ENCODE measurements at regions not wholly inside any gene's neighbourhood (a gene's known extent, or its start where the extent isn't known, plus 50 kb on each side); places are given as distances from the start of the nearest gene placed in this dataset.

DNA sequence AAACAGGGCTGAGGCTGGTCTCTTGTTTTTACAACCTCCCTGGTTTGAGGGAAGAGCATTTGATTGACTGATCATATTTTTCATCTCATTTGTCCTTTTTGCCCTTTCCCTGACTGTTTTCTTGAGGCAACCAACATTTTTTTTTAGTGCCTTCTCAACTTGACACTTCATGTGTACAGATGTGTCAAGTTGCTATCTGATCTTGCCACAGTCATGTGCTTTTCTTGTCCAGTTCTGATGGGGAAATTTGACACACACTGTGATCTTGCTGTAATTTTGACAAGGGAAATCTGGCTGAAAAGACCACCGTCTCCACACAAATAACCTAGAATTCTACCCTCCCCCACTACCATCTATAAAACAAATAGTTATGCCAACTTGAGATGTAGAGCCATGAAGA is 329.6 kb downstream of the KCTD12 start:
- H3K9me3 Mint-ChIP-seq (ENCODE audit: low read depth): no peaks in the 10 kb centered on the region
- H3K27me3 Mint-ChIP-seq: peaks cover 4% of the 10 kb centered on the region
- no peak overlapping the region for H3K4me3 Mint-ChIP-seq (ENCODE audit: low read depth)
- peaks cover 2% of the 10 kb centered on the region for H3K4me1 Mint-ChIP-seq (ENCODE audit: low read depth)
- no peak overlapping the region for H3K27ac Mint-ChIP-seq
- no peaks in the 10 kb centered on the region for H3K36me3 Mint-ChIP-seq (ENCODE audit: insufficient read depth)
- no peak for DNase-seq (ENCODE audit: low spot score, unreplicated experiment)
- TF ChIP-seq, protein P1, sequence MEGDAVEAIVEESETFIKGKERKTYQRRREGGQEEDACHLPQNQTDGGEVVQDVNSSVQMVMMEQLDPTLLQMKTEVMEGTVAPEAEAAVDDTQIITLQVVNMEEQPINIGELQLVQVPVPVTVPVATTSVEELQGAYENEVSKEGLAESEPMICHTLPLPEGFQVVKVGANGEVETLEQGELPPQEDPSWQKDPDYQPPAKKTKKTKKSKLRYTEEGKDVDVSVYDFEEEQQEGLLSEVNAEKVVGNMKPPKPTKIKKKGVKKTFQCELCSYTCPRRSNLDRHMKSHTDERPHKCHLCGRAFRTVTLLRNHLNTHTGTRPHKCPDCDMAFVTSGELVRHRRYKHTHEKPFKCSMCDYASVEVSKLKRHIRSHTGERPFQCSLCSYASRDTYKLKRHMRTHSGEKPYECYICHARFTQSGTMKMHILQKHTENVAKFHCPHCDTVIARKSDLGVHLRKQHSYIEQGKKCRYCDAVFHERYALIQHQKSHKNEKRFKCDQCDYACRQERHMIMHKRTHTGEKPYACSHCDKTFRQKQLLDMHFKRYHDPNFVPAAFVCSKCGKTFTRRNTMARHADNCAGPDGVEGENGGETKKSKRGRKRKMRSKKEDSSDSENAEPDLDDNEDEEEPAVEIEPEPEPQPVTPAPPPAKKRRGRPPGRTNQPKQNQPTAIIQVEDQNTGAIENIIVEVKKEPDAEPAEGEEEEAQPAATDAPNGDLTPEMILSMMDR (IDR thresholded peaks at IDR 0.05; ENCODE audit: unreplicated experiment): no peak

DNA sequence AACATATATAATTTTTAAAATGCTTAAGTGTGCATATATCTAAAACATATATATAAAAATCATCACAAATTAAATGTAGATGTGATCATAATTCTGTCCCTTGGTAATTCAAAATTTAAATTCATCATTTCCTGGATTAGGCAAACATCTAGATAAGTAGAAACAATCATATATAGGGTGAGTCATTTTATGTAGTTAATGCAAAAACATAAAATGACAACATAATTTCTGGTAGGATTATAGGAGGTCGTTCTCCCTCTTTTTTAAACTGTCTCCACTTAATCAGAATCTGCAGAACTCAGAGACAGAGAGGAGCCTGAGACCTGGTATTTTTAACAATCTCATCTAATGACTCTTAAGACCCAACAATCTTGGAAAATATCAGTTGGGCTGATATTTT is 333.4 kb downstream of the KCTD12 start:
- H3K27me3 Mint-ChIP-seq: peaks cover 4% of the 10 kb centered on the region
- TF ChIP-seq, protein P1 (IDR thresholded peaks at IDR 0.05; ENCODE audit: unreplicated experiment): no peak
- no peaks in the 10 kb centered on the region for H3K36me3 Mint-ChIP-seq (ENCODE audit: insufficient read depth)
- no peaks in the 10 kb centered on the region for H3K9me3 Mint-ChIP-seq (ENCODE audit: low read depth)
- H3K4me3 Mint-ChIP-seq (ENCODE audit: low read depth): no peak overlapping the region
- peaks cover 2% of the 10 kb centered on the region for H3K4me1 Mint-ChIP-seq (ENCODE audit: low read depth)
- DNase-seq (ENCODE audit: low spot score, unreplicated experiment): no peak
- H3K27ac Mint-ChIP-seq: no peak overlapping the region

DNA sequence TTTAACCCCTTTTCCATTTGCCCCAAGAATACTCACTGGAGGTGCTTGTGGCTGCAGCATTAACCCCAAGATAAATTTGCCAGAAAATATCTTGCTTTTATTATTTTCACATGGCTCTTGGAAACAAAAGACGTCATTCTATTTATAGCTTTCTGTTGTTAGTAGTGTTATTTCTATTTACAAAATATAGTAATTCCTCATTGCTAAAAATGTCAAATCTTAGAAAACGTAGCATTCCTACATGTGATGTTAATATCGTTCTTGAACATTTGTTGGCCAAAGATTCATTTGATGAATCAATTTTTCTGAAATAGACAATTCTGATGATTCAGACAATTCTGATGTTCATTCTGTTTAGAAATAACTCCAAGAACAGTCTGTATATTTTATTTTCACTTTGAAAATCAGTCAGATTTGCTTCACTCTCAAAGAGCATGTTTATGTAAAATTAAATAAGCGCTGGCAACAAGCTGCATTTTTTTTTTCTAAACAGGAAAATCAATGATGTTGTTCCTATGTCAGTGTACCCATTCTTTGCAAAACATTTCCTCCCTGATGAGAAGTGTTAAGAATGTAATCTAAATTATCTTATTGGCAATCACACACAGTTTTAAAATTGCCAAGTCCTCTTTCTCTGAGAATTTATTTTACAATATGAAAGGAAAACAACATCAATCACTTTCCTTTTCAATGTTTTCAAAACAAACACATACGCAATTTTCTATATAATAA is 334.0 kb downstream of the KCTD12 start:
- H3K9me3 Mint-ChIP-seq (ENCODE audit: low read depth): no peaks in the 10 kb centered on the region
- no peak for DNase-seq (ENCODE audit: low spot score, unreplicated experiment)
- no peak overlapping the region for H3K4me3 Mint-ChIP-seq (ENCODE audit: low read depth)
- peaks cover 2% of the 10 kb centered on the region for H3K4me1 Mint-ChIP-seq (ENCODE audit: low read depth)
- peaks cover 4% of the 10 kb centered on the region for H3K27me3 Mint-ChIP-seq
- TF ChIP-seq, protein P1 (IDR thresholded peaks at IDR 0.05; ENCODE audit: unreplicated experiment): no peak
- H3K36me3 Mint-ChIP-seq (ENCODE audit: insufficient read depth): no peaks in the 10 kb centered on the region
- H3K27ac Mint-ChIP-seq: no peak overlapping the region

DNA sequence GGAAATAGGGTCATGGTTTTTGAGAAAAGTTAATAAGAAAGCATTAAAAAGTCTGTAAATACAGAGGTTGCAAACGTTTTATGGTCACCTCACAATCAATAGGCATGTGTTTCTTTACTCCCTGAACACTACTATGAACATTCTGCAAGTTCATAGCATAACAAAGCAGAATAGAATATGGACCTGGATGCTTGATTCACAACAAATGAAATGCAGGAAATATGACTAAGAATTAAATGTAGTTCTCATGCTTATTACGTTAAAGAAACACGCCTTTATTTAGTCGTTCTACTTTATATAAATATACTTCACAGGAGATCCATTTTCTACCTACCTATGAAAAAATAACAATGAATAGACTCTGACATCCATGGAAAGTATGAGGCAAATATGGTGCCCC is 344.0 kb downstream of the KCTD12 start:
- Mint-ChIP-seq H3K4me1 (ENCODE audit: low read depth) (no peaks in the 10 kb centered on the region), H3K27ac (no peak overlapping the region), H3K9me3 (ENCODE audit: low read depth) (peaks cover 6% of the 10 kb centered on the region), H3K4me3 (ENCODE audit: low read depth) (no peak overlapping the region), H3K27me3 (no peaks in the 10 kb centered on the region), H3K36me3 (ENCODE audit: insufficient read depth) (no peaks in the 10 kb centered on the region)
- TF ChIP-seq, protein P1 (IDR thresholded peaks at IDR 0.05; ENCODE audit: unreplicated experiment): no peak
- DNase-seq (ENCODE audit: low spot score, unreplicated experiment): no peak

DNA sequence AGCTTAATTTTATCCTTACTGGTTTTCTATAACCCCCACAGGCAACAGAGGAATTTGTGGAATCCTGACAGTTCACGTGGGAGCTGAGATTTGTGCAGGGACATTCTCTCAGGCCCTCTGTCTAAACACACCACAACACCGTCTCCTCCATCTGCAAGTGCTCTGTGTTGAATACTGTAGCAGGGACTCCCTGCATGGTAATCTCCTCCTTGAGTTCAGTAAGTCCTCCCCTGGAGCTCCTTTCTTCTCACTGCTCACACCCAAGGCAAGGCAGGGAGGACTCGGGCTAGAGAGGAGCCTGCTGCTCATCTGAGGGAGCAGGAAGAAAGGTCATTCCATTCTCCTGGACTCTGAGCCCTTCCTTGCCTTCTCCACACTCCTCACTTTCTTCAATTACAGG is 348.2 kb downstream of the KCTD12 start:
- Mint-ChIP-seq H3K27me3 (no peaks in the 10 kb centered on the region), H3K9me3 (ENCODE audit: low read depth) (peaks cover 8% of the 10 kb centered on the region), H3K4me1 (ENCODE audit: low read depth) (no peaks in the 10 kb centered on the region), H3K4me3 (ENCODE audit: low read depth) (no peak overlapping the region), H3K27ac (no peak overlapping the region), H3K36me3 (ENCODE audit: insufficient read depth) (no peaks in the 10 kb centered on the region)
- no peak for DNase-seq (ENCODE audit: low spot score, unreplicated experiment)
- TF ChIP-seq, protein P1 (IDR thresholded peaks at IDR 0.05; ENCODE audit: unreplicated experiment): no peak
